Kidney epithelial cell (primary cell): ENCODE measurements at regions not wholly inside any gene's neighbourhood (a gene's known extent, or its start where the extent isn't known, plus 50 kb on each side); places are given as distances from the start of the nearest gene placed in this dataset.

ENCODE experiments used
- DNase-seq: peaks from one replicate; pipeline ENCODE4 v3.0.0-alpha.2; 2010; ENCODE audit warnings: low read depth
- H3K27me3 ChIP-seq: 2 replicates; pipeline ENCODE4 v1.6.0; 2011; ENCODE audit warnings: low read length; ENCODE audit not compliant: control insufficient read depth, insufficient read depth
- H3K36me3 ChIP-seq: 2 replicates; pipeline ENCODE4 v1.5.1; 2011; ENCODE audit warnings: low read length; ENCODE audit not compliant: control insufficient read depth, insufficient read depth
- H3K4me3 ChIP-seq: 2 replicates; pipeline ENCODE4 v1.5.1; 2011; ENCODE audit warnings: low read depth, mild to moderate bottlenecking, control low read depth, low read length
- CTCF ChIP-seq: IDR thresholded peaks from 2 replicates; pipeline ENCODE4 v1.5.1; 2011; ENCODE audit warnings: mild to moderate bottlenecking, moderate library complexity, low read length, control low read depth, inconsistent platforms; ENCODE audit not compliant: insufficient read depth, poor library complexity, severe bottlenecking

GRCh38 chrX:148268673-148269072 lies 231.7 kb upstream of the AFF2 start:
- no peak for TF ChIP-seq CTCF
- no peak overlapping the region for H3K4me3 ChIP-seq
- no peak for DNase-seq

GRCh38 chrX:148269513-148269912 lies 230.9 kb upstream of the AFF2 start:
- no peaks in the 10 kb centered on the region for H3K36me3 ChIP-seq
- no peak for TF ChIP-seq CTCF
- H3K4me3 ChIP-seq: no peak overlapping the region
- no peak for DNase-seq
- H3K27me3 ChIP-seq: no peaks in the 10 kb centered on the region

More at GRCh38 chrX:148268673-148269072, 231.7 kb upstream of the AFF2 start:
- Histone ChIP-seq H3K36me3 (no peaks in the 10 kb centered on the region), H3K27me3 (no peaks in the 10 kb centered on the region)

- Histone ChIP-seq H3K36me3 (no peaks in the 10 kb centered on the region), H3K4me3 (no peak overlapping the region), H3K27me3 (no peaks in the 10 kb centered on the region)
- TF ChIP-seq CTCF: no peak
- DNase-seq: no peak
Measured at GRCh38 chrX:148270499-148270898, 229.9 kb upstream of the AFF2 start.

- no peaks in the 10 kb centered on the region for H3K27me3 ChIP-seq
- H3K4me3 ChIP-seq: no peak overlapping the region
- no peak for DNase-seq
- TF ChIP-seq CTCF: no peak
- H3K36me3 ChIP-seq: no peaks in the 10 kb centered on the region
Measured at GRCh38 chrX:148271263-148271662, 229.2 kb upstream of the AFF2 start.

GRCh38 chrX:148281920-148282319 lies 218.5 kb upstream of the AFF2 start:
- Histone ChIP-seq H3K4me3 (no peak overlapping the region), H3K36me3 (no peaks in the 10 kb centered on the region), H3K27me3 (no peaks in the 10 kb centered on the region)
- no peak for DNase-seq
- TF ChIP-seq CTCF: no peak

- Histone ChIP-seq H3K27me3 (no peaks in the 10 kb centered on the region), H3K36me3 (no peaks in the 10 kb centered on the region), H3K4me3 (no peak overlapping the region)
- no peak for DNase-seq
- TF ChIP-seq CTCF: no peak
Measured at GRCh38 chrX:148282504-148282903, 217.9 kb upstream of the AFF2 start.
